ENCODE measurements at regions not wholly inside any gene's neighbourhood (a gene's known extent, or its start where the extent isn't known, plus 50 kb on each side); places are given as distances from the start of the nearest gene placed in this dataset.
"Not testable (repeated sequence)": the region's sequence is repeated elsewhere in the genome, so short reads cannot be mapped to it uniquely, and the experiment has no call there.

- no peak for DNase-seq (ENCODE audit: low read depth in 2 of 2)
Observed at GRCh38 chr9:90458485-90458884, 184.1 kb downstream of the DIRAS2 start.

- DNase-seq (ENCODE audit: low read depth in 2 of 2), result no peak
Observed at GRCh38 chr9:90459321-90459720, 183.3 kb downstream of the DIRAS2 start.

- DNase-seq (ENCODE audit: low read depth in 2 of 2), result no peak
Observed at GRCh38 chr9:90460220-90460619, 182.4 kb downstream of the DIRAS2 start.

- no peak for DNase-seq (ENCODE audit: low read depth in 2 of 2)
Observed at GRCh38 chr9:90464978-90465377, 177.6 kb downstream of the DIRAS2 start.

GRCh38 chr9:90466441-90466840 lies 176.2 kb downstream of the DIRAS2 start:
- no peak for DNase-seq (ENCODE audit: low read depth in 2 of 2)

GRCh38 chr9:90469435-90469834 lies 173.2 kb downstream of the DIRAS2 start:
- no peak for DNase-seq (ENCODE audit: low read depth in 2 of 2)

GRCh38 chr9:90469865-90470387 lies 172.7 kb downstream of the DIRAS2 start:
- no peak for DNase-seq (ENCODE audit: low read depth in 2 of 2)

GRCh38 chr9:90476058-90476457 lies 166.6 kb downstream of the DIRAS2 start:
- DNase-seq (ENCODE audit: low read depth in 2 of 2), result no peak

GRCh38 chr9:90477535-90477934 lies 165.1 kb downstream of the DIRAS2 start:
- DNase-seq (ENCODE audit: low read depth in 2 of 2), result no peak

- no peak for DNase-seq (ENCODE audit: low read depth in 2 of 2)
Observed at GRCh38 chr9:90478821-90479220, 163.8 kb downstream of the DIRAS2 start.

- DNase-seq (ENCODE audit: low read depth in 2 of 2), result no peak
Observed at GRCh38 chr9:90485028-90485427, 157.6 kb downstream of the DIRAS2 start.

GRCh38 chr9:90489066-90489465 lies 153.6 kb downstream of the DIRAS2 start:
- DNase-seq (ENCODE audit: low read depth in 2 of 2), result no peak

GRCh38 chr9:90499761-90500160 lies 142.9 kb downstream of the DIRAS2 start:
- no peak for DNase-seq (ENCODE audit: low read depth in 2 of 2)

- DNase-seq (ENCODE audit: low read depth in 2 of 2), result no peak
Observed at GRCh38 chr9:90502134-90502533, 140.5 kb downstream of the DIRAS2 start.

- no peak for DNase-seq (ENCODE audit: low read depth in 2 of 2)
Observed at GRCh38 chr9:90504486-90504885, 138.1 kb downstream of the DIRAS2 start.

GRCh38 chr9:90505695-90506094 lies 136.9 kb downstream of the DIRAS2 start:
- no peak for DNase-seq (ENCODE audit: low read depth in 2 of 2)

GRCh38 chr9:90506402-90506801 lies 136.2 kb downstream of the DIRAS2 start:
- not testable (repeated sequence) for DNase-seq (ENCODE audit: low read depth in 2 of 2)

GRCh38 chr9:90507621-90508020 lies 135.0 kb downstream of the DIRAS2 start:
- DNase-seq (ENCODE audit: low read depth in 2 of 2), result no peak

GRCh38 chr9:90508940-90509339 lies 133.7 kb downstream of the DIRAS2 start:
- no peak for DNase-seq (ENCODE audit: low read depth in 2 of 2)

GRCh38 chr9:90511711-90512110 lies 130.9 kb downstream of the DIRAS2 start:
- DNase-seq (ENCODE audit: low read depth in 2 of 2), result no peak

GRCh38 chr9:90514877-90515276 lies 127.7 kb downstream of the DIRAS2 start:
- DNase-seq (ENCODE audit: low read depth in 2 of 2), result no peak

GRCh38 chr9:90515510-90515909 lies 127.1 kb downstream of the DIRAS2 start:
- no peak for DNase-seq (ENCODE audit: low read depth in 2 of 2)

- no peak for DNase-seq (ENCODE audit: low read depth in 2 of 2)
Observed at GRCh38 chr9:90517103-90517502, 125.5 kb downstream of the DIRAS2 start.

GRCh38 chr9:90521811-90522570 lies 120.6 kb downstream of the DIRAS2 start:
- DNase-seq (ENCODE audit: low read depth in 2 of 2), result no peak
